ENCODE measurements at regions not wholly inside any gene's neighbourhood (a gene's known extent, or its start where the extent isn't known, plus 50 kb on each side); places are given as distances from the start of the nearest gene placed in this dataset.

- DNase-seq = no peak
- no peak overlapping the region for H3K4me3 ChIP-seq (ENCODE audit: low read depth, low read length)
- H3K27me3 ChIP-seq (ENCODE audit: control insufficient read depth, insufficient read depth, low read length) = no peaks in the 10 kb centered on the region
- no peak for ATAC-seq (ENCODE audit: low read depth in 2 of 2)
- H3K36me3 ChIP-seq (ENCODE audit: control insufficient read depth, insufficient read depth, low read length) = no peaks in the 10 kb centered on the region
- H3K36me3 Mint-ChIP-seq = no peaks in the 10 kb centered on the region
- H3K9me3 Mint-ChIP-seq = peaks cover 0 to 5% (median 0%) of the 10 kb centered on the region in 7 donors
- no peaks in the 10 kb centered on the region for H3K4me1 Mint-ChIP-seq
- no peak overlapping the region for H3K27ac ChIP-seq (ENCODE audit: insufficient read depth, low read length, poor library complexity, severe bottlenecking)
- H3K4me1 ChIP-seq (ENCODE audit: control insufficient read depth, insufficient read depth, low read length, poor library complexity, severe bottlenecking) = no peaks in the 10 kb centered on the region
- H3K27ac Mint-ChIP-seq = no peak overlapping the region
- H3K4me3 Mint-ChIP-seq = no peak overlapping the region
- no peaks in the 10 kb centered on the region for H3K27me3 Mint-ChIP-seq
- peaks cover 0 to 3% of the 10 kb centered on the region in 2 experiments for H3K9me3 ChIP-seq (ENCODE audit: control insufficient read depth in 2 of 2, low read length in 2 of 2)
Measured at GRCh38 chr3:3232251-3232650, 52.8 kb upstream of the CRBN start.
